Glomerular endothelial cell (primary cell): ENCODE measurements at regions not wholly inside any gene's neighbourhood (a gene's known extent, or its start where the extent isn't known, plus 50 kb on each side); places are given as distances from the start of the nearest gene placed in this dataset.

Experiments used
- DNase-seq: peaks from one replicate; pipeline ENCODE4 v3.0.0-alpha.2; 2011; ENCODE audit warnings: low read depth, low spot score; ENCODE audit errors: extremely low read depth

DNA sequence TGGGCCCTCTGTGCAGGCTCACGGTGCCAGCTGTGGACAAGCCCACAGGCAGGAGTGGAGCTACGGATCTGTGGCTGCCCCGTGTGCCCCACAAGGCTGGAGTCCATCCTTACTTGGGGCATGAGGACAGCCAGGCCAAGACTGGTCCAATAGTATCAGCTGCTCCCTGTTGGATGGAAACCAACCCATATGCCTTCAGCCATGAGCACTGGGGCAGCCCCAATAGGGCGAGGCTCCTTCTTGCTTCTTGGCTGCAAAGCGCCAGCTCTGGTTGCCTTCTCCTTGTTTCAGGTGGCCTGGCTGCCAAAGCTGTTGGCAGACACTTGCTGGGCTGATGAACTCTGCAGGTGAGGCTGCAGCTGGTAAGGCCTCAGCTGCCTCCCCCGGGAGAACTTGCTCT, 188.0 kb downstream of the ENGASE start:
- no peak for DNase-seq

DNA sequence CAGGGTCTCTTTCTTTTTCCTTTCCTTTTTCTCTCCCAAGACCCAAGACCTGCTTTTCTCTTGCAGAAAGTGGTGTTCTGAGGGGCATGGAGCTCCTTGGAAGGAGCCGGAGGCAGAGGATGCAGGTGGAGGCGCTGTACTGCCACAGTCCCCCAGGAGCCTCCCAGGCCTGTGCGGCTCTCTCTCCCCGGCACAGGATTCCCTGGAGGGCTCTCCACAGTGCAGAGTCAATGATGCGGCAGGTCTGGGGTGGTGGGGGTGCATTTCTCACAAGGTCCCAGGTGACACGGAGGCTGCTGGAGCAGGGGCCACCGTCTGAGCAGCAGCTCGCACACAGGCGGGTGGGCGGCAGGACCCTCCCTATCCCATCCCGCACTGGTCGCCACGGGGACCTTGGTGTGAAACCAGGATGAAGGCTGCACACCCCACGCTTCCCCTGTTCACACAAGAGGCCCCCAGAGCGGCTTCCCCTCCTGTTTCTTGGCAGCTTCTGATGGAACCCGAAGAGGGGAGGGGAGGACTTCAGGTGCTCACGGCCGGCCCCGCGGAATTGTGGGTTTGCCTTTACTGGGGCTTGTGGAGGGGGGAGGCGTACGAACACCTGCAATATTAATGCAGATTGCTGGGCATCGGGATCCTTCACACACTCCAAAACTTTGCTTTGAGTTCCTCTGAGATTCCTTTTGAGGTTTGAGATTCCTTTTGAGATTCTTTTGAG, 186.9 kb downstream of the ENGASE start:
- no peak for DNase-seq

DNA sequence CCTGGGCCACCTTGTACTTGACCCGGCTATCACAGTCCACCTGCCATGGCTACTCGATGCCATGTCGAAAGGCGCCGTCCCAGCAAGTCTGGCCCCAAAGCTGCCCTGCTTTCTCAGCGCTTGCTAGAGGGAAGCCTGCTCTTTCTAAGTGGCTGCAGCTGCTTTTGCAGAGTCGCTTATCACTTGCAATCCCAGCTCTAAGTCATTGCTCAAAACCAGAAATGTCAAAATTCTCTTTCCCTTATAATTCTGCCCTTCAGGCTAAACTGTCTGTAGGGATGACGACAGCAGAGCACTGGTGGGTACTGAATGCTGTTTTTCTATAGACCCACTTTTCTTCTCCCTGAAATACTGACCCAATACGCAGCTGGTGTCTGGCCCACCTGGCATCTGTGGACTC, 184.2 kb downstream of the ENGASE start:
- no peak for DNase-seq

DNA sequence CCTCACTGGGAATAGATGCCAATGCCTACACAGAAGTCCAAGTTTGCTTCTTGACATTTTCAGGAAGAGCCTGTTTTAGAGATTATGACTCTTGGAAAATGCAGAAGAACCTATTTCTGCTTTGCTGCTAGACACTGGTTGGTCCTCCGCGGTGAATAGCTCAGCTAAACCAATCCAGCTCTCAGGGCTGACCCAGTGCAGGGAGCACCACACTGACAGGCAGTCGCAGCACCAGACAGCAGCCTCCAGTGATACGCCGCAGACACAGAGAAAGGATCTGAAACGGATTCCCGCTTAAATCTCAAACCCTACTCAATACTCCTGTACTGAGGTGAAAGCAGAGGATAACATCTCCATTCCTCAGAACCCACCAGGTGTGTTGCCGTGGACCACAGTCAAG, 183.4 kb downstream of the ENGASE start:
- DNase-seq = no peak

DNA sequence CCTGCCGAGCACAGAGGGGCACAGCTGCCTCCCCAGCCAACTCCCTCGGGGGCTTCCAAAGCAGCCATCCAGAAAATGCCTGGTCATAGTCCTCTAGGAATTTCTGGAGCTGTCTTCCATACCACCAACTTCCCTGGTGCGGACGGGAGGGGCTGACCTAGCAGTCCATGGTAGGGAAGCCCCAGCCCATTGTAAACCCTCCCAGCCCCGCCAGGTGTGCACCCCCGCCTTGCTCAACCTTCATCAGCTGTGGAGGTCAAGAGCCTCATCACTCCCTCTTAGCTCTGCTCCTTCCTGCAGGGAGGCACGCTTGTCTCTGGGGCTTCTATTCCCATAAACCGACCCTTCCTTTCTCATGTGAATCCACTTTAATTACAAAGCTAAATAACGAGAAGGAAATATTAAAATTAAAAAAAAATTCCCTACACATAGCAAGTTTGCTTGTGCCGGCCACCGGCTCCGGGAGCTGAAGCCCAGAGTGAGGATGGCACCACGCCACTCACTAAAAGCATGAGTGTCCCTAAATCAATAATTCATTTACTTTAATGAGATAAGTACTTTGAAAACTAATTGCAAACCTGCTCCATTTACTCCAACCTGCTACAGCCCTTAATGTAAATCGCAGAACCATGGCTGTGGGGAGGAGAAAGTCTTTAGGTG, 181.4 kb downstream of the ENGASE start:
- no peak for DNase-seq

DNA sequence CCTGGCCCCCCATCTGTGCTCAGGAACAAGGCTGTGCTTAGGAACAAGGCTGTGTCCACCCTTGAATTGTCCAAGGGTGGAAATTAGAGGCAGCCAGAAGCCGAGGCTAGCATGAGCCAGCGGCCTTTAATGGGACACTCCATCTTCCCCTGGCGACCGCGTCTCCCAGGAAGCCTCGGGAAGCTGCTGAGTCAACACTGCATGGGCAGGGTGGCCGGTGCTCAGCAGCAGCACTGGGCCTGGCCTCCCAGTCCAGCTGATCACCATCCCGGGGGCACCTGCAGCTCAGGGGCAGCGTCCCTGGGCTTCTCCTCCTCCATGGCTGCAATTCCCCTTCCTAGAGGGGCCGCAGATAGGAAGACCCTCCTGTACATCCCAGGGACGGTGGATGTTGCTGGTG, 180.8 kb downstream of the ENGASE start:
- no peak for DNase-seq

DNA sequence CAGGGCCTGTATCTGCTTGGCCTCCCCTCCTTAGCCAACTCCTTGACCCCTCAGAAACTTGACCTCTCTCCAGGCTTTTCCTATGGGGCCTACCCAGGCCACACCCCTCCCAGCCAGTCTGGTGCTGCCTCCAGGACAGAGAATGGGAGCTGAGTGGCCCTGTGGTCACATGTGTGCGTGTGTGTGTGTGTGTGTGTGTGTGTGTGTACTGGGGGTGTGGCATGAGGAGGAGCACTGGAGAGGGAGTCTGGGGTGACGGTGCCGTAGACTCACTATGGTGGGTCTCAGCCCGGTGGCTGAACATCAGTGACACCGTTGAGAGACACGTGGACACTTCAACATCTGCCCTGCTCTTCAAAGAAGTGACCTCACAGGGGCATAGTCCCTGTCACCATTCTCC, 180.4 kb downstream of the ENGASE start:
- no peak for DNase-seq

DNA sequence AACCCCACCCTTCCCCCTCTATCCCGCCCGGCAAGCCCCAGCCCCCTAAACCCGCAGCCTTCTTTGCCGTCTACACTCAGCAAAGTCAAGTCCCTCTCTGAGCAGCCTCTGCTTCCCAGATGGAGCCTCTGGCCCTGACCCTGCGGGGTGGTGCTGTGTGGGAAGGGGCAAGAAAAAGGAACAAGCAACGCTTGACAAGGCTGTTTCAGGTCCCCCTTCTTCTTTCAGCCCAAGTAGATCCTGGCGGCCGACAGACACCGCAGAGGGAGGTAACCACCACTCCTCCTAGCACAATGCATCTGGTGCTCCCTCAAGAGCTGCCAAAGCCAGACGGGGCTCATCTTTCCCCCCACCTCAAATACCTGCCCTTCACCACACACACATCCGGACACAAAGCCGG, 178.3 kb downstream of the ENGASE start:
- no peak for DNase-seq

DNA sequence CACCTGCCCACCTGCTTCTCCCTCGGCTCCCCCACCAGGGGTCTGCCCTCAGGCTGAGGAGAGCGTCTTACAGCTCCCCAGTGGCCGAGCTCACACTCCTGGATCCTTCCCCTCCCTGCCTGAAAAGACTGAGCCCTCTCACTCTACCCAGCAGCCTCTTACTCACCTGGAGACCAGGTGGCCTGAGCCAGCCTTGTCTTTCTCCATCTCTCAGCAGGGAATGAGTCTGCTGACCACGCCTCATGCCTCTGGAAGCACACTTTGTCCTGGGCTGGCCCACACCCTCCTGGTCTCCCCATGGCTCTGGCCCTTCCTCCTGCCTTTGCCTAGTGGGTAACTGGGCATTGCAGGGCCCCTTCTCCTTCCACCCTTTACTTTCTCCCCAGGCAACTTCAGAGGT, 177.2 kb downstream of the ENGASE start:
- DNase-seq = no peak

DNA sequence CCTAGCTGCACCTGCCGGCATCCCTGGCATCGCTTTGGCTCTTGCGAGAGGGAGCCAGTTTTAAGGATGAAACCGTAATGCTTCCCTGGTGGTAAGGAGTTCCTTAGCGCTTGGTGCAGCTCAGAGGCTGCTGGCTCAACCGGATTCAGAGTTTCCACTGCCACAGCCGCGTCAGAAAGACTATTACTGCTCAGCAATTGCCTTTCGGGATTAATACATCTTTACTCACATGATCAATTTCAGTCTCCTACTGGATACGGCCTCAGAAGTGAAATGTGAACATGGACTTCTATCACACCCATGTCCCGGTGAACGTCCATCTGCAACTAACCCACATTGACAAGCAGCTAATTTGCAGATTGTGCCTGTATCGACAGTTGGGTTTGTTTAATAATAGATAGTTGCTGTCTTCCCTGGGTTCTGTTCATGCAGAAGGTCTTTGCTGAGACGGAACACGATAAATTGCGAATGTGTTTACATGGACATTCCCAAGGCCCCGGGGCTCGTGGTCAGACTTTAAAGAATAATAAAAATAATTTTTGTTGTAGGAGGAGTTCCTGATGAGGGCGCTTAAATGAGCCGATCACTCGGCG, 175.4 kb downstream of the ENGASE start:
- DNase-seq = no peak

DNA sequence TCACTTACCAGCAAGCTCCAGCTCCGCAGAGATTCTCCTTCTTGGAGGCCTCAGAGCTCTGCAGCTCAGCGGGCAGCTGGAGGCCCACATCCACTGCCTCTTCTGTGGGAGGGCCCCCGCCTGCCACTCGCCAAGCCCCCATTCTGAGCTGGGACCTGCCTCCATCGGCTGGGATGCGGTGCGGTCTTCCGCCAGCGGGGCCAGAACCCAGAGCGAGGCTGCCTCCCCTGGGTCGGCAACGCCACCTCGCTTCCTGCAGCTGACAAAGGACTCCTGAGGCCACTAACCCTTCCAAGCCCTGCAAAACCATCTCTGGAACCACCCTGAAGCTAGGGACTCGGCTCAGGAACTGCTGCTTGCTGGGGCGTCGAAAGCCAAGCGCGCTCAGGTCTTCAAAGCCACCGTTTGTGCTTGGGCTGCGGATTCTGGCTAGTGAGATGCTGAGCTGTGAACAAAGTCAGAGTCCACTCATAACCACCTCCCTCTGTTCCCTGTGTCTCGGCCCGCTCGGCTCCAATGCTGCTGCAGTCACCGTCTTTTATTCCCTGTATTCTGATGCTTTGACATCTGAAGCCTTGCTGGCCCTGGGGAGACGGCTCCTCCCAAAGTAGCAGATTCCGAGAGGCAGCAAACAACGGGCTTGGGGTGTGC, 174.3 kb downstream of the ENGASE start:
- DNase-seq = no peak

DNA sequence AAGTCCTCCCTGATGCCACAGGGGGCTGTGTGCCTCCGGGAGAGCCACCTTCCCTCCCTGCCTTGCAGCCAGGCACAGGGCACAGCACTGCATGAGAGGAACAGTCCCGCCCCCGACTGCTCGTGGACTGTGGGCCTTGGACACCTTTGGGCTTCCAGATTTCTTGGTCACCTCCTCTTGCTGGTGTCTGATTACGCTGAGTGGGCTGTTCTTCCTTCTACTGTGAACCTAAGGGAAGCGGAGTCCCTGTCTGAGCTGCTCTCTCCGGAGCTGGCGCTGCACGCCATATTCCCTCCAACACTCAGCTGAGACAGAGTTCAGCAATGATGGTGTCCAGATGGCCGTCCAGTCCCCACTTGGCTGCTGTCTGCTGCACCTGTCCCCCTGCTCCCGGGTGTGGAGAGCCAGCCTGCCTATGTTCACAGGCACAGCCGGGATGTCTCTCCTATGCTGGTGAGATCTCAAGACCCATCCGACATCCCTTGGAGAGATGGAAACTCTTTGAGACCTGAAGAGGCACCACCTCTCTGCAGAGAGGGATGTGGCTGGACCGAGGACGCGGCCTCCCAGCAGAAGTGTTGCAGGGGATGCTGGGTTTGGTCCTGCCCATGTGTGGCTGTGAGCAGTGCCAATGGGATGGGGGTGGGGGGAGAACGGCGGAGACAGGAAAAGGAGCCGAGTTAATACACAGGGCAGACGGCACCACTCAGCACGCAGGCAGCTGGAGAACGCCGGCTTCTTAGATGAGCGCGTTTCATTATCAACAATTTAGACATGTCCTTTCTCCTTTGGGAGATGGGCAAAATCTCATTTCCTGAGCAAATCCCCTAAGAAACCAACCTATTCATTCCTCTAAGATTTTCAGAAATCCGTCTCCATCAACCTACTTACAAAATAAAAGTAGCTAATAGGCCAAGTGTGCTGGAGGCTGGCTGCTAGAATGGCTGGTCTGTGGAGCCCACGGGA, 171.9 kb downstream of the ENGASE start:
- DNase-seq = no peak

DNA sequence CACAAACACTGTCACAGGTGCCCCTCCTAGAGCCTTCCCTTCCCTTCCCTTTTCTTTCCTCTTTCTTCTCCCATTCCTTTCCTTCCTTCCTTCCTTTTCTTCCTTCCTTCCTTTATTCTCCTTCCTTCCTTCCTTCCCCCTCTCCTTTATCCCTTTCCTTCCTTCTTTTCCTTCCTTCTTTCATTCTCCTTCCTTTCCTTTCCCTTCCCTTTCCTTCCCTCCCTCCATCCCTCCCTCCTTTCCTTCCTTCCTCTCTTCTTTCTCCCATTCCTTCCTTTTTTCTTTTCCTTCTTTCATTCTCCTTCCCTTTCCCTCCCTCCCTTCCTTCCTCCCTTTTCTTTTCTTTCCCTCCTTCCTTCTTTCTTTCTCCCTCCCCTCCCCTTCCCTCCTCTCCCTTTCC, 170.0 kb downstream of the ENGASE start:
- no peak for DNase-seq

DNA sequence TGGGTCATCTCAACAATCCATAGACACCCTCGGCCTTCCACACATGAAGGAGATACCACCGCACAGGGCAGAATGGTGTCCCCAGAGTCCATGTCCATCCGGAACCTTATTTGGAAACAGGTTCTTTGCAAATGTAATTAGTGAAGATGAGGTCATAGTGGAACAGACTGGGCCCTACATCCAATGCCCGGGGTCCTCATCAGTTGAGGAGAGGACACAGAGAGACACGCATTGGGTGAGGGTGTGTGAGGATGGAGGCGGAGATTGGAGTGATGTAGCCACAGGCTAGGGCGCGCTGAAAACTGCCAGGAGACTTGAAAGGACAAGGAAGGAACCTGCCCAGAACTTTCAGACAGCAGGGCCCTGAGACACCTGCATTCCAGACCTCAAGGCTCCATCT, 169.4 kb downstream of the ENGASE start:
- no peak for DNase-seq

DNA sequence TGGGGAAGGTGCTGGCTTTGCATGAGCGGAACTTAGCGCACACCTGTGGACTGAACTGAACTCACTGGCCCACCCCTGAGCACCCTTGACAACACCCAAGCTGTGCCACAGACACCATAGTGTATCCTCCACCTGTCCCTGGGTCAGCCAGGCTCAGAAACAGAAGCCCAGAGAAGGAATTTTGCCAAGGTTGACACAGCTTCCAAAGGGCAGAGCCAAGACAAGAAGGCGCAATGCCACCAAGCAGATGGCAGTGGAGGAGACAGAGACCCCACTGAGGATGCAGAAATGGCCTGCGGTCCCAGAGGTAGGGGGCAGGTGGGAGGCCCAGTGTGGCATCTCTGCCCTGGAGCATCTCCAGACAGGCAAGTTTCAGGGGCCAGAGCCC, 169.0 kb downstream of the ENGASE start:
- no peak for DNase-seq

DNA sequence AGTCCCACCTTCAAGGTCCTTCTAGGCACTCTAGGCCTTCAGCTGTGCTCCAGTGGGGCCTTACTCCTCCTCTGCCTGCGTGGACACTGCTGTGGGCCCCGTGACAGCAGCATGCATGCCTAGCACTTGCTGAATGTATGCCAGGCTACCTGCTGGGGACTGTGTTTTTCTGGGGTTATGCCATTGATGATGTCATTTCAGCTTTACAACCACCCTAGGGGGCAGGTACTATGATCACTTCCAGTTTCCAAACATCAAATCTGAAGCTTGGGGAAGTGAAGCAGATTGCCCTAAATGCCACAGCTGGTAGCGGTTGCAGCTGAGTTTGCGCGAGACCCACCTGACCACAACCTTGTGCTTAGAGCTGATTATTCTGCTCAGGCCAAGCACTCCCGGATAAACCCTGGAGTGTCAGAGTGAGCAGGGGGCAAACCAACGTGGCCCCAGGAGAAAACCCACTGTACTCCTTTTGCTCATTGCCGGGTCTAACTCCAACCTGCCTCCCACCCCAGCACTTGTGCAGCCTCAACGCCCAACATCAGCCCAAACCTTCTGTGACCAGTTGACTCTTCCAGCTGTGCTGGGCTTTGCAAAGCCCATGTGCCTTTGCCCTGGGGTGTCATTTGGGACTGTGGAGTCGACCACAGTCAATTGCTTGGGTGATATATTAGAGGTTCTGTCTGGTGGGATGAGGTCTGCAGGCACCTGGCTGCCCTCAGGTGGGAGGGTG, 168.4 kb downstream of the ENGASE start:
- no peak for DNase-seq

DNA sequence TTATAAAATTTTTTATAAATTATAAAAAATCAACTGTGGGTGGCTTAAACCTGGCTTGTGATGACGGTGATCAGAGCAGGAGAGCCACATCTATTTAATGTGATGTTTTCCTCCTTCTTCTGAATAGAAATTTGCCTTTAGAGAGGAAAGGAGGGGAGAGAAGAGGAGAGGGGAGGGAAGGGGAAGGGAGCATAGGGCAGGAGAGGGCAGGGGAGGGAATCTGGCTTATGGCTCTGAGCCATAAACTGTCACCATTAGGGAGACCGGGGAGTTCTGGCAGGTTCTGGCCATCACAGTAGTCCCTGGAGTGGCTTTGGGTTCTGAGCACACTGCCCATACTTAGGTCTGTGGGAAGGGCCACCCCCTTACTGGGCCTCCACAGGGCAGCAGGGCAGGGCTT, 167.8 kb downstream of the ENGASE start:
- DNase-seq = no peak

DNA sequence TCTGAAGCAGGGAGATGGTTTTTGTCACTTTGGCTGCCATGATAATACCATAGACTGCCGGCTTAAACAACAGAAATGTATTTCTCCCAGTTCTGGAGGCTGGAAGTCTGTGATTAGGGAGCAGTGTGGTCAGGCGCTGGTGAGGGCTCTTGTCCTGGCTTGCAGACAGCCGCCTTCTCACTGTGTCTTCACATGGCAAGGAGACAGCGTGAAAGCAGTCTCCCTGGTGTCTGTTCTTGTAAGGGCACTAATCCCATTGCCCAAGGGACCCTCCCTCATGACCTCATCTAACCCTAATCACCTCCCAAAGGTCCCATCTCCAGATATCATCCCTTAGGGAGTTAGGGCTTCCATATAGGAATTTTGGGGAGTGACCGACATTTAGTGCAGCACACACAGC, 167.0 kb downstream of the ENGASE start:
- DNase-seq = no peak

DNA sequence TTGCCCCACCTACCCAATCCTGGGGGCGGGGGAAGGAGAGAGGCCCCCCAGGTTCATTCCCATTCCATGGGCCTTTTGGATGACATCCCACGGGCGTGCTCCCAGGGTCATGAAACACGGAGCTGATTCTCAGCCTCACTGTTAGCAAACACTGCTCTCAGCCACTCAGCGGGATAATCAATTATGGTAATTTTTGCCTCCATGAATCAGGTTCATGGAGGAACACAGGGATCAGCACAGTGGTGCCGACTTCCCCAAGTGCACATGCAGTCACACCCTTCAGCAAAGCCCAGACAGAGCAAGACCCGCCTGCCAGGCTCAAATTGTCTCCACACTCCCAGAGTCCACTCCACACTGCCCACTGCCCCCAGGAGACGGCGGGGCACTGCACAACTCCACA, 164.6 kb downstream of the ENGASE start:
- no peak for DNase-seq

DNA sequence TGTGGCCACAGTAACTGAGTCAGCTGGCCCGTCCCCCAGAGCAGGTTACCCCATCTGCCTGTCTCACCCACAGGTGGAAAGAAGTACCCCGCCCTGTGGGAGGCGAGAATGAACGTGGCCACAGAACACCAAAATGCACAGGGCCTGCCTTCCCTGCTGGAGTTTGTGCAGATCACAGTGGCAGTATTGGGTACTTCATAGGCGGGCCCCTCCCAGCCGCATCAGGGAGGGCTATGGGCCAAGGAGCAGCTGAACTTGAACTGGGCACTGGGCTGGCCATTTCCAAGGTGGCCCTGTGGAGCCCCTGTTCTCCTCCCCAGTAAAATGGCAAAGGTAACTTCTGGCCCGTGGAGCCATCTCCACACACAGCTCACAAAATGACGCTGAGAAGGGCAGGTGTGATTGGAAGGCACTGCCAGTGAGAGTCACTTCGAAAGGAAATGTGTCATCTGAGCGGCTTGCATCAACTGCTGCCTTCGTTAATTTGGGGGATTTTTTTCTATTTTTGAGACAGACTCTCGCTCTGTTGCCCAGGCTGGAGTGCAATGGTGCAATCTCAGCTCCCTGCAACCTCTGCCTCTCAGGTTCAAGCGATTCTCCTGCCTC, 162.9 kb downstream of the ENGASE start:
- no peak for DNase-seq
